ENCODE measurements at regions not wholly inside any gene's neighbourhood (a gene's known extent, or its start where the extent isn't known, plus 50 kb on each side); places are given as distances from the start of the nearest gene placed in this dataset.

GRCh38 chr3:147328711-147329110, 77.6 kb downstream of the ZIC4 start:
- ATAC-seq (no peak), DNase-seq (ENCODE audit: low read depth, low spot score) (no peak), FAIRE-seq (no peak)
- ChIA-PET SMC1A (ENCODE audit: uncharacterized antibody, unreplicated experiment) (no interaction called here), POLR2A (no interaction called here), CTCF (interaction anchor here (0.6 kb wide), 1 partner anchor 122 kb away, joined by 3 read pairs; no protein-coding TSS in a partner anchor), RAD21 (ENCODE audit: unreplicated experiment) (no interaction called here)
- Histone ChIP-seq H3K36me3 (ENCODE audit: control insufficient read depth in 2 of 2, insufficient read depth in 2 of 2, low read length in 1 of 2) (no peaks in the 10 kb centered on the region), H3K4me1 (ENCODE audit: control insufficient read depth, insufficient read depth, low read length) (no peaks in the 10 kb centered on the region), H3K4me2 (ENCODE audit: control insufficient read depth, insufficient read depth) (no peak overlapping the region), H3K27ac (ENCODE audit: control insufficient read depth, insufficient read depth) (no peak overlapping the region), H3K9me3 (replicated peaks; ENCODE audit: control insufficient read depth, insufficient read depth, low read length) (no peaks in the 10 kb centered on the region), H2AFZ (ENCODE audit: control insufficient read depth, low read depth, low read length) (no peak overlapping the region), H3K9ac (ENCODE audit: control insufficient read depth, insufficient read depth, low read length) (no peak overlapping the region), H3K4me3 (no peak overlapping the region), H4K20me1 (ENCODE audit: control insufficient read depth, insufficient read depth) (no peaks in the 10 kb centered on the region), H3K27me3 (replicated peaks in 1 of 2; ENCODE audit: control insufficient read depth in 2 of 2, insufficient read depth in 2 of 2, low read length in 1 of 2) (no peaks in the 10 kb centered on the region), H3K79me2 (ENCODE audit: control insufficient read depth, insufficient read depth, low read length) (no peaks in the 10 kb centered on the region)
- intact Hi-C loops (cut with micrococcal nuclease; ENCODE audit: unreplicated experiment) = no loop called here
- WGBS (ENCODE audit: insufficient coverage, insufficient replicate concordance, low lambda C conversion rate, missing lambda C conversion rate) = 37% methylated on average over 2 of the region's 2 CpGs
- BruUV-seq (replicated peaks) = no TSS peak
- TF ChIP-seq ZSCAN29 (IDR thresholded peaks at IDR 0.05) = no peak
- no peak for TF ChIP-seq E2F8 (IDR thresholded peaks at IDR 0.05; ENCODE audit: low read depth, partially characterized antibody)
- no peak for TF ChIP-seq RAD21 (IDR thresholded peaks at IDR 0.05; ENCODE audit: insufficient read depth, low read depth, low read length)
- TF ChIP-seq WRNIP1 (IDR thresholded peaks at IDR 0.05; ENCODE audit: borderline replicate concordance, low read depth, low read length) = no peak
- no peak for TF ChIP-seq IKZF2 (IDR thresholded peaks at IDR 0.05)
- no peak for TF ChIP-seq YBX1 (IDR thresholded peaks at IDR 0.05)
- TF ChIP-seq, protein P1, sequence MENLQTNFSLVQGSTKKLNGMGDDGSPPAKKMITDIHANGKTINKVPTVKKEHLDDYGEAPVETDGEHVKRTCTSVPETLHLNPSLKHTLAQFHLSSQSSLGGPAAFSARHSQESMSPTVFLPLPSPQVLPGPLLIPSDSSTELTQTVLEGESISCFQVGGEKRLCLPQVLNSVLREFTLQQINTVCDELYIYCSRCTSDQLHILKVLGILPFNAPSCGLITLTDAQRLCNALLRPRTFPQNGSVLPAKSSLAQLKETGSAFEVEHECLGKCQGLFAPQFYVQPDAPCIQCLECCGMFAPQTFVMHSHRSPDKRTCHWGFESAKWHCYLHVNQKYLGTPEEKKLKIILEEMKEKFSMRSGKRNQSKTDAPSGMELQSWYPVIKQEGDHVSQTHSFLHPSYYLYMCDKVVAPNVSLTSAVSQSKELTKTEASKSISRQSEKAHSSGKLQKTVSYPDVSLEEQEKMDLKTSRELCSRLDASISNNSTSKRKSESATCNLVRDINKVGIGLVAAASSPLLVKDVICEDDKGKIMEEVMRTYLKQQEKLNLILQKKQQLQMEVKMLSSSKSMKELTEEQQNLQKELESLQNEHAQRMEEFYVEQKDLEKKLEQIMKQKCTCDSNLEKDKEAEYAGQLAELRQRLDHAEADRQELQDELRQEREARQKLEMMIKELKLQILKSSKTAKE (IDR thresholded peaks at IDR 0.05; ENCODE audit: low read depth, poor library complexity, severe bottlenecking) = no peak
- no peak for TF ChIP-seq JUND (IDR thresholded peaks at IDR 0.05; ENCODE audit: low read depth, low read length)
- TF ChIP-seq NFYA (IDR thresholded peaks at IDR 0.05; ENCODE audit: borderline replicate concordance, low read depth, low read length) = no peak
- TF ChIP-seq PML (IDR thresholded peaks at IDR 0.05; ENCODE audit: low read length) = no peak
- no peak for TF ChIP-seq ESRRA (IDR thresholded peaks at IDR 0.05; ENCODE audit: low read length)
- TF ChIP-seq NFXL1 (IDR thresholded peaks at IDR 0.05; ENCODE audit: borderline replicate concordance) = no peak
- TF ChIP-seq EZH2 (IDR thresholded peaks at IDR 0.05; ENCODE audit: borderline replicate concordance, control insufficient read depth, low read depth, low read length) = no peak
- no peak for TF ChIP-seq BMI1 (IDR thresholded peaks at IDR 0.05; ENCODE audit: borderline replicate concordance)
- TF ChIP-seq NRF1 (conservative IDR thresholded peaks at IDR 0.05; ENCODE audit: low read depth, low read length) = no peak
- in situ Hi-C loops (cut with MboI) = no loop called here
